T-cell (primary cell): ENCODE measurements at regions not wholly inside any gene's neighbourhood (a gene's known extent, or its start where the extent isn't known, plus 50 kb on each side); places are given as distances from the start of the nearest gene placed in this dataset.

Experiments used
- ATAC-seq, 4 experiments: fragments of 200-7000 bp in 3 of 4; fragments of 150-1000 bp in 1 of 4; cut with Tn5 transposase; replicated peaks in 1 of 4; 1 replicate in 3 of 4; 2 replicates in 1 of 4; pipeline ENCODE4 v1.10.0; 2021; ENCODE audit warnings: moderate library complexity in 3 of 4, mild to moderate bottlenecking in 2 of 4, moderate number of reproducible peaks in 1 of 4
- CTCF ChIA-PET, 2 donors: fragments of 300-600 bp; sonication (Branson Sonifier 250); formaldehyde crosslinking; loops; one replicate each; lab custom pipeline; 2022; ENCODE audit warnings: antibody characterized with exemption in 2 of 2; lab: Charles Lee
- POLR2A ChIA-PET, 2 donors: fragments of 300-600 bp; sonication (Branson Sonifier 250); formaldehyde crosslinking; loops; one replicate each; lab custom pipeline; 2022; ENCODE audit warnings: antibody characterized with exemption in 2 of 2; lab: Charles Lee
- DNase-seq, 35 experiments: peaks; one replicate each; pipeline versions ENCODE4 v3.0.0 to v3.0.0-alpha.2; 2013 to 2023
- H3K27ac ChIP-seq: one replicate; pipeline ENCODE4 v1.5.1; 2013; ENCODE audit warnings: low read length
- H3K27me3 ChIP-seq, 2 experiments: replicated peaks in 1 of 2; 1 replicate in 1 of 2; 2 replicates in 1 of 2; pipeline versions ENCODE4 v1.6.1 to v1.7.0; 2013; ENCODE audit warnings: low read length in 1 of 2, mixed read lengths in 1 of 2; ENCODE audit not compliant: control insufficient read depth in 2 of 2, insufficient read depth in 2 of 2; ENCODE audit errors: extremely low read depth in 1 of 2
- H3K36me3 ChIP-seq, 2 donors: 1 replicate in 1 of 2; 2 replicates in 1 of 2; pipeline versions ENCODE4 v1.6.1 to v1.7.0; 2013; ENCODE audit warnings: low read length in 1 of 2; ENCODE audit not compliant: control insufficient read depth in 2 of 2, insufficient read depth in 1 of 2; ENCODE audit errors: extremely low read depth in 1 of 2
- H3K4me1 ChIP-seq, 2 experiments: 1 replicate in 1 of 2; 2 replicates in 1 of 2; pipeline versions ENCODE4 v1.6.1 to v1.7.0; 2013; ENCODE audit warnings: low read length in 2 of 2, mixed read lengths in 1 of 2; ENCODE audit not compliant: insufficient read depth in 2 of 2, control insufficient read depth in 1 of 2; ENCODE audit errors: extremely low read depth in 1 of 2
- H3K4me3 ChIP-seq, 2 donors: 1 replicate in 1 of 2; 2 replicates in 1 of 2; pipeline versions ENCODE4 v1.5.1 to v1.7.0; 2013; ENCODE audit warnings: mild to moderate bottlenecking in 2 of 2, low read length in 1 of 2, moderate library complexity in 1 of 2; ENCODE audit not compliant: control insufficient read depth in 1 of 2; ENCODE audit errors: extremely low read depth in 1 of 2
- H3K9me3 ChIP-seq: 2 replicates; pipeline ENCODE4 v1.7.0; 2013
- H3K27ac Mint-ChIP-seq, 2 donors: one replicate each; pipeline ENCODE4 v1.8.0; 2020 to 2021; ENCODE audit warnings: mild to moderate bottlenecking in 2 of 2, mixed read lengths in 2 of 2
- H3K27me3 Mint-ChIP-seq, 2 donors: one replicate each; pipeline ENCODE4 v1.8.0; 2021 to 2022; ENCODE audit warnings: mixed read lengths in 2 of 2
- H3K36me3 Mint-ChIP-seq: one replicate; pipeline ENCODE4 v1.8.0; 2021; ENCODE audit warnings: mixed read lengths
- H3K4me1 Mint-ChIP-seq, 3 donors: one replicate each; pipeline ENCODE4 v1.8.0; 2020 to 2022; ENCODE audit warnings: mixed read lengths in 3 of 3, mild to moderate bottlenecking in 1 of 3
- H3K4me3 Mint-ChIP-seq, 3 donors: one replicate each; pipeline ENCODE4 v1.8.0; 2020 to 2022; ENCODE audit warnings: mild to moderate bottlenecking in 3 of 3, mixed read lengths in 3 of 3, moderate library complexity in 3 of 3
- H3K9me3 Mint-ChIP-seq, 3 donors: one replicate each; pipeline ENCODE4 v1.8.0; 2020 to 2022; ENCODE audit warnings: mixed read lengths in 3 of 3
- WGBS: methylation state at CpG from one replicate; pipeline ENCODE4 v1.1.5; 2013; ENCODE audit warnings: missing lambda C conversion rate; ENCODE audit not compliant: insufficient coverage; 5-methylcytosine and 5-hydroxymethylcytosine counted together

DNA sequence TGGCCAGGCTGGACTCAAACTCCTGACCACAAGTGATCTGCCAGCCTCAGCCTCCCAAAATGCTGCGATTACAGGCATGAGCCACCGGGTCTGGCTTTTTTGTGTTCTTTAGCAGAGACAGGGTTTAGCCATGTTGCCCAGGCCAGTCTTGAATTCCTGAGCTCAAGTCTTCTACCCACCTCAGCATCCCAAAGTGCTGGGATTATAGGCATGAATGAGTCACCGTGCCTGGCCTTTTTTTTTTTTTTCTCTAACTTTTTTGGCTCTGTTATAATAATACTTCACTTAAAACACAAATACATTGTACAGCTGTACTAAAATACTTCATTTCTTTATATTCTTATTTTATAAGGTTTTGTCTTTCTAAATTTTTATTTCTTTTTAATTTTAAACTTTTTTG lies 599.5 kb upstream of the PCDH9 start:
- Histone ChIP-seq H3K4me3 (no peak overlapping the region), H3K27me3 (no peaks in the 10 kb centered on the region), H3K4me1 (no peaks in the 10 kb centered on the region), H3K36me3 (no peaks in the 10 kb centered on the region), H3K27ac (no peak overlapping the region), H3K9me3 (no peaks in the 10 kb centered on the region)
- 92% methylated on average over 2 of the region's 3 CpGs for WGBS
- Mint-ChIP-seq H3K27ac (no peak overlapping the region), H3K9me3 (peaks cover 15 to 29% (median 17%) of the 10 kb centered on the region in 3 donors), H3K4me3 (no peak overlapping the region), H3K27me3 (no peaks in the 10 kb centered on the region), H3K4me1 (no peaks in the 10 kb centered on the region), H3K36me3 (no peaks in the 10 kb centered on the region)
- CTCF ChIA-PET = no interaction called here
- ATAC-seq (no peak), DNase-seq (no peak)
- POLR2A ChIA-PET = no interaction called here

DNA sequence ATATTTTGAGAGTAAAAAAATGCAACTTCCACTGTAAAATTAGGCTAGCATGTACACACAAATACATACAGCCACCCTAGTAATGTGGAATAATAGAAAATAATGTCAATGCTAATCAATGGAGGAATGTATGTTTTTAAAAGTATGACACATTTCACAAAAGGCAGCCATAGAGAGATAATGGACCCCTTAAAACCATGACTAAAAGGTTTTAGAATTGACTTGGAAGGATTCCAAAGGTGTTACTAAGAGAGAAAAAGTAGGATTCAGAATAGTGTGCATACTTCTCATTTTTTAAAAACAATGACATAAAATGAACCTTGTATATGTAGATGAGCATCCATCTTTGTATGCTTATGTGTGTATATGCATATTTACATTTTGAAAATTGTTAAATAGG lies 597.9 kb upstream of the PCDH9 start:
- POLR2A ChIA-PET = no interaction called here
- DNase-seq (no peak), ATAC-seq (no peak)
- H3K9me3 Mint-ChIP-seq = peaks cover 15 to 32% (median 18%) of the 10 kb centered on the region in 3 donors
- CTCF ChIA-PET = no interaction called here
- H3K4me1 Mint-ChIP-seq = no peaks in the 10 kb centered on the region
- no peaks in the 10 kb centered on the region for H3K36me3 Mint-ChIP-seq
- no peak overlapping the region for H3K4me3 Mint-ChIP-seq
- H3K4me3 ChIP-seq = no peak overlapping the region
- H3K27ac Mint-ChIP-seq = no peak overlapping the region
- no peaks in the 10 kb centered on the region for H3K4me1 ChIP-seq
- no peaks in the 10 kb centered on the region for H3K27me3 ChIP-seq
- H3K27ac ChIP-seq = no peak overlapping the region
- no peaks in the 10 kb centered on the region for H3K27me3 Mint-ChIP-seq
- H3K36me3 ChIP-seq = no peaks in the 10 kb centered on the region
- no peaks in the 10 kb centered on the region for H3K9me3 ChIP-seq

DNA sequence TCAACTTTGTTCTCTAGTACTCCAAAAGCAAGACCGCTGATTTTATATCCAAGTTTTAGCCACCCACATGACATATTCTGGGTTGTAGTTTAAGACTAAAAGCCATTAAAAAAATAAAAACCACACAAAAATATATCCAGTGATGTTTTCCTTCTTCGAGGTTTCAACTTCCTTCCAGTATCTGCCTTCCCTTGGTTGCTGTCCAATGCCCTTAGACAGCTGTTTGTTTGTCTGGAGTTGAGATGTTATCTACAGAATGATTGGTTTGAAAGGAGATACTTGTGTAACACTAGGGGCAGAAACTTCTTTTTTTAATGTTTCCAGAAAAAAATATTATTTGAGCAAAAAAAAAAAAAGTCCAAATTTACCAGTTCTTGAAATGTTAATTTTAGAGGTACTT lies 591.5 kb upstream of the PCDH9 start:
- peaks cover 0 to 9% (median 9%) of the 10 kb centered on the region in 3 donors for H3K9me3 Mint-ChIP-seq
- DNase-seq (no peak), ATAC-seq (no peak)
- H3K4me1 ChIP-seq = no peaks in the 10 kb centered on the region
- ChIA-PET POLR2A (no interaction called here), CTCF (no interaction called here)
- H3K36me3 Mint-ChIP-seq = no peaks in the 10 kb centered on the region
- H3K9me3 ChIP-seq = no peaks in the 10 kb centered on the region
- WGBS = no CpG with 5 or more reads among the region's 2 CpGs
- H3K27me3 Mint-ChIP-seq = no peaks in the 10 kb centered on the region
- H3K36me3 ChIP-seq = no peaks in the 10 kb centered on the region
- no peak overlapping the region for H3K27ac ChIP-seq
- H3K4me3 ChIP-seq = no peak overlapping the region
- H3K4me3 Mint-ChIP-seq = no peak overlapping the region
- H3K27ac Mint-ChIP-seq = no peak overlapping the region
- H3K27me3 ChIP-seq = no peaks in the 10 kb centered on the region
- no peaks in the 10 kb centered on the region for H3K4me1 Mint-ChIP-seq

DNA sequence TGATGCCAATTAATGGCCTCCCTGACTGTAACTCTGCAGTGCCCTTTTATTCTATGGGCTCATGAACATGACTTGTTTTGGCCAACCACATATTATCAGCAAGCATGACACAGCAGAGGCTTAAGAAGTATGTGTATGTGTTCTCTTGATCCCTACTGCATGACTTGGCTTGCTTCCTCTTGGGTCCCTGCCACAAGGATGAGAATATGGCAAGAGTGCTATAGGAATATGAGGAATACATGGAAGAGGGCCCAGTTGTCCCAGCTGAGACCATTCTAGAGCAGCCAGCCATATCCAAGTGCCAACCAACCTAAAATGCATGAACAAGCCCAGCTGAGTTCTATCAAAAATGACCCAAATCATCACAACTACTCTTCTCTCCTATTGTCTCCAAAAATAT lies 576.7 kb upstream of the PCDH9 start:
- Mint-ChIP-seq H3K4me1 (no peaks in the 10 kb centered on the region), H3K9me3 (peaks cover 16 to 25% (median 24%) of the 10 kb centered on the region in 3 donors), H3K27me3 (no peaks in the 10 kb centered on the region), H3K4me3 (no peak overlapping the region), H3K36me3 (no peaks in the 10 kb centered on the region), H3K27ac (no peak overlapping the region)
- ATAC-seq (no peak), DNase-seq (no peak)
- H3K9me3 ChIP-seq = no peaks in the 10 kb centered on the region
- H3K27me3 ChIP-seq = no peaks in the 10 kb centered on the region
- no peaks in the 10 kb centered on the region for H3K4me1 ChIP-seq
- ChIA-PET CTCF (no interaction called here), POLR2A (no interaction called here)
- H3K4me3 ChIP-seq = no peak overlapping the region
- no peaks in the 10 kb centered on the region for H3K36me3 ChIP-seq
- H3K27ac ChIP-seq = no peak overlapping the region

DNA sequence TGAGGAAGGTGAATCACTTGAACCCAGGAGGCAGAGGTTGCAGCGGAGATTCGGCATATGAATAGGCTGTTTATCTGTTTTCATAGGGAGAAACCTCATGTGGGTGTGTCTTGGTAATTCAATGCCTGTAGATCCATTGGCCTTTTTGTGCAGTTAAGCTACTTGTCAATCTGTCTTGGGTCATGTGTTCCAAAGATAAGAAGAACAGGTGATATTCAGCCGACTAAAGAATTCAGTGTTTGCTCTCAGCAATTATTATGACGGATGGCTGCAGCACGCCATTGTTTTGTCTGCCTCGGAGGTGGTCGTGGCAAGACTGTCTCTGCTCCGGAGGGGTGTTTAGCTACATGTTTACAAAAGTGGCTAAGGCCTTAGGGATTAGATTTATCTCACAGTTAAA lies 573.0 kb upstream of the PCDH9 start:
- H3K9me3 Mint-ChIP-seq = peaks cover 11 to 29% (median 23%) of the 10 kb centered on the region in 3 donors
- no peaks in the 10 kb centered on the region for H3K4me1 Mint-ChIP-seq
- H3K36me3 Mint-ChIP-seq = no peaks in the 10 kb centered on the region
- ChIA-PET CTCF (interaction anchor here in 1 of 2 donors (0.6 kb wide), 1 partner anchor 105 kb away, joined by 3 read pairs; no protein-coding TSS in a partner anchor), POLR2A (no interaction called here)
- H3K27me3 Mint-ChIP-seq = no peaks in the 10 kb centered on the region
- WGBS = 81% methylated on average over 5 of the region's 8 CpGs
- no peak overlapping the region for H3K4me3 Mint-ChIP-seq
- no peaks in the 10 kb centered on the region for H3K9me3 ChIP-seq
- no peaks in the 10 kb centered on the region for H3K36me3 ChIP-seq
- H3K27ac ChIP-seq = no peak overlapping the region
- no peak for DNase-seq
- H3K27ac Mint-ChIP-seq = no peak overlapping the region
- no peaks in the 10 kb centered on the region for H3K27me3 ChIP-seq
- H3K4me1 ChIP-seq = no peaks in the 10 kb centered on the region
- H3K4me3 ChIP-seq = no peak overlapping the region
- no peak for ATAC-seq

DNA sequence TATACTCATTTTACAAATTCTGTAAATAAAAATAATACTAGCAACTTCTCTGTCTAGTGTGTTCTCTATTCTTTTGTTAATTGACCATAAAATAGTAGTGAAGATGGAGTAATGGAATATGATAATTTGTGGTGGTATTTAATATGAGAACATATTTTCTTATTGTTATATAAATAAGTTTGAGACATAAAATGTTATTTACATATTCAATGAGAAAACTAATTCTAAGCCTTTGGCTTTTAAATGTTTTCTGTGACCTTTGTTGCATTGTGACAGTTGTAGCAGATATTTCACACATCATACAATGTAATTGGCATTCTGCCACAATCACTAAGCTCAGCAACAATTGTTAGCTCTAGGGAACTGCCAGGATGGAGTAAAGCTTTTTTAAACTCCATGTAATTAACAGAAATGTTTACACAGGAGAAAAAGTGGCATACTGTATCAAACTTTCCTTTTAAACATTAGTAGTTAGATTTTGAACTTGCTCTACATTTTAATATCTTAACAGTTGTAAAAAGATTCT lies 562.1 kb upstream of the PCDH9 start:
- ChIA-PET CTCF (no interaction called here), POLR2A (no interaction called here)
- DNase-seq (no peak), ATAC-seq (no peak)
- no peak overlapping the region for H3K4me3 Mint-ChIP-seq
- H3K9me3 ChIP-seq = no peaks in the 10 kb centered on the region
- no peaks in the 10 kb centered on the region for H3K4me1 Mint-ChIP-seq
- H3K27ac ChIP-seq = no peak overlapping the region
- no peaks in the 10 kb centered on the region for H3K27me3 Mint-ChIP-seq
- no peaks in the 10 kb centered on the region for H3K36me3 Mint-ChIP-seq
- H3K27ac Mint-ChIP-seq = no peak overlapping the region
- no peaks in the 10 kb centered on the region for H3K27me3 ChIP-seq
- peaks cover 4 to 12% (median 11%) of the 10 kb centered on the region in 3 donors for H3K9me3 Mint-ChIP-seq
- H3K4me1 ChIP-seq = no peaks in the 10 kb centered on the region
- H3K4me3 ChIP-seq = no peak overlapping the region
- H3K36me3 ChIP-seq = no peaks in the 10 kb centered on the region

DNA sequence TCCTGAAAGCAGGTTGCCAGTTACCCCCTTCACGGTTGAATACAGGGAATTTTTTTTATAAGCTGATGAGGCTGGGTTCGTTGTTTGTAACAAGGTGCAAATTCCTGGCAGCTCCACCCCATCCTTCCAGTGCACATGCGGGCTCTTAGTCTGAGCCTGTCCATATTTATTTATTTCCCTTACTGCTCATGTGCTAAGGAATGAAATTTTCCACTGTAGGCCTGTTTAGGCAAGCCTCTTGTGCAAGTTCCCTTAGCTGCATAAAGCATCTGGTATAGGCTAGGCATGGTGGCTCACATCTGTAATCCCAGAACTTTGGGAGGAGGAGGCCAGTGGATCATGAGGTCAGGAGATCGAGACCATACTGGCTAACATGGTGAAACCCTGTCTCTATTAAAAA lies 560.9 kb upstream of the PCDH9 start:
- CTCF ChIA-PET = no interaction called here
- no peaks in the 10 kb centered on the region for H3K36me3 Mint-ChIP-seq
- Histone ChIP-seq H3K27ac (no peak overlapping the region), H3K4me3 (no peak overlapping the region), H3K36me3 (no peaks in the 10 kb centered on the region), H3K9me3 (no peaks in the 10 kb centered on the region), H3K4me1 (no peaks in the 10 kb centered on the region), H3K27me3 (no peaks in the 10 kb centered on the region)
- WGBS = no CpG with 5 or more reads among the region's 4 CpGs
- no peak overlapping the region for H3K27ac Mint-ChIP-seq
- H3K4me3 Mint-ChIP-seq = no peak overlapping the region
- POLR2A ChIA-PET = no interaction called here
- ATAC-seq (no peak), DNase-seq (no peak)
- H3K27me3 Mint-ChIP-seq = no peaks in the 10 kb centered on the region
- peaks cover 4 to 13% (median 11%) of the 10 kb centered on the region in 3 donors for H3K9me3 Mint-ChIP-seq
- H3K4me1 Mint-ChIP-seq = no peaks in the 10 kb centered on the region
